ENCODE measurements at regions not wholly inside any gene's neighbourhood (a gene's known extent, or its start where the extent isn't known, plus 50 kb on each side); places are given as distances from the start of the nearest gene placed in this dataset.

DNA sequence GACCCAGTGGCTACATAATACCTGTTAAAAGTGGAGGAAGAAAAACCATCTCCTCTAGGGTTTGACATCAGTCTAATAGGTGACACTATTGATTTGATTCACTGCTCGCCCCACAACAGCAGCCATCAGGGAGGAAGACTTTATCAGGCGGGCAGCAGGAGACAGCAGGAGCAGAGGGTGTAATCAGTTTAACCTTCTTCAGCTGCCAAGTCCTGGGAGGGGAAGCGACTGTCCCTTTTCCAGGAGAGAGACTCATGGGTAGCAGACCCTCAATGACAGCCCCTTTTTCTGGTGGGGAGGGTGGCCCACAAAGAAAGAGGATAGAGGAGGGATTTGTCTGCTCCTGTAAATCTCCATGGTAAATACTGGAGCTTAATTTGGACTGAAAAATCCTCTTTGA is 291.8 kb downstream of the HAPSTR1 start (continued):
- TF ChIP-seq ELF2 (CRISPR knock-in tag; IDR thresholded peaks at IDR 0.05): no peak
- TF ChIP-seq DNMT1 (IDR thresholded peaks at IDR 0.05): no peak
- no peak for TF ChIP-seq ELF1 (tag; IDR thresholded peaks at IDR 0.05)
- TF ChIP-seq FOXM1 (IDR thresholded peaks at IDR 0.05; ENCODE audit: low read depth): no peak
- no peak for TF ChIP-seq FOXM1 (CRISPR knock-in tag; IDR thresholded peaks at IDR 0.05; ENCODE audit: low read depth)
- TF ChIP-seq, protein P1, sequence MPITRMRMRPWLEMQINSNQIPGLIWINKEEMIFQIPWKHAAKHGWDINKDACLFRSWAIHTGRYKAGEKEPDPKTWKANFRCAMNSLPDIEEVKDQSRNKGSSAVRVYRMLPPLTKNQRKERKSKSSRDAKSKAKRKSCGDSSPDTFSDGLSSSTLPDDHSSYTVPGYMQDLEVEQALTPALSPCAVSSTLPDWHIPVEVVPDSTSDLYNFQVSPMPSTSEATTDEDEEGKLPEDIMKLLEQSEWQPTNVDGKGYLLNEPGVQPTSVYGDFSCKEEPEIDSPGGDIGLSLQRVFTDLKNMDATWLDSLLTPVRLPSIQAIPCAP (CRISPR knock-in tag; IDR thresholded peaks at IDR 0.05; ENCODE audit: borderline replicate concordance): no peak
- TF ChIP-seq, protein P2, sequence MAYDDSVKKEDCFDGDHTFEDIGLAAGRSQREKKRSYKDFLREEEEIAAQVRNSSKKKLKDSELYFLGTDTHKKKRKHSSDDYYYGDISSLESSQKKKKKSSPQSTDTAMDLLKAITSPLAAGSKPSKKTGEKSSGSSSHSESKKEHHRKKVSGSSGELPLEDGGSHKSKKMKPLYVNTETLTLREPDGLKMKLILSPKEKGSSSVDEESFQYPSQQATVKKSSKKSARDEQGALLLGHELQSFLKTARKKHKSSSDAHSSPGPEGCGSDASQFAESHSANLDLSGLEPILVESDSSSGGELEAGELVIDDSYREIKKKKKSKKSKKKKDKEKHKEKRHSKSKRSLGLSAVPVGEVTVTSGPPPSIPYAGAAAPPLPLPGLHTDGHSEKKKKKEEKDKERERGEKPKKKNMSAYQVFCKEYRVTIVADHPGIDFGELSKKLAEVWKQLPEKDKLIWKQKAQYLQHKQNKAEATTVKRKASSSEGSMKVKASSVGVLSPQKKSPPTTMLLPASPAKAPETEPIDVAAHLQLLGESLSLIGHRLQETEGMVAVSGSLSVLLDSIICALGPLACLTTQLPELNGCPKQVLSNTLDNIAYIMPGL (CRISPR knock-in tag; IDR thresholded peaks at IDR 0.05): no peak
- no peak for TF ChIP-seq ZNF174 (CRISPR knock-in tag; IDR thresholded peaks at IDR 0.05)
- TF ChIP-seq TGIF2 (CRISPR knock-in tag; IDR thresholded peaks at IDR 0.05): no peak
- TF ChIP-seq ZNF197 (CRISPR knock-in tag; IDR thresholded peaks at IDR 0.05; ENCODE audit: low read depth): no peak
- no peak for TF ChIP-seq TAF1 (IDR thresholded peaks at IDR 0.05; ENCODE audit: control insufficient read depth, extremely low read depth, insufficient read depth, low read length, severe bottlenecking)
- TF ChIP-seq, protein P3, sequence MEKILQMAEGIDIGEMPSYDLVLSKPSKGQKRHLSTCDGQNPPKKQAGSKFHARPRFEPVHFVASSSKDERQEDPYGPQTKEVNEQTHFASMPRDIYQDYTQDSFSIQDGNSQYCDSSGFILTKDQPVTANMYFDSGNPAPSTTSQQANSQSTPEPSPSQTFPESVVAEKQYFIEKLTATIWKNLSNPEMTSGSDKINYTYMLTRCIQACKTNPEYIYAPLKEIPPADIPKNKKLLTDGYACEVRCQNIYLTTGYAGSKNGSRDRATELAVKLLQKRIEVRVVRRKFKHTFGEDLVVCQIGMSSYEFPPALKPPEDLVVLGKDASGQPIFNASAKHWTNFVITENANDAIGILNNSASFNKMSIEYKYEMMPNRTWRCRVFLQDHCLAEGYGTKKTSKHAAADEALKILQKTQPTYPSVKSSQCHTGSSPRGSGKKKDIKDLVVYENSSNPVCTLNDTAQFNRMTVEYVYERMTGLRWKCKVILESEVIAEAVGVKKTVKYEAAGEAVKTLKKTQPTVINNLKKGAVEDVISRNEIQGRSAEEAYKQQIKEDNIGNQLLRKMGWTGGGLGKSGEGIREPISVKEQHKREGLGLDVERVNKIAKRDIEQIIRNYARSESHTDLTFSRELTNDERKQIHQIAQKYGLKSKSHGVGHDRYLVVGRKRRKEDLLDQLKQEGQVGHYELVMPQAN (IDR thresholded peaks at IDR 0.05; ENCODE audit: borderline replicate concordance): no peak
- TF ChIP-seq, protein P4, sequence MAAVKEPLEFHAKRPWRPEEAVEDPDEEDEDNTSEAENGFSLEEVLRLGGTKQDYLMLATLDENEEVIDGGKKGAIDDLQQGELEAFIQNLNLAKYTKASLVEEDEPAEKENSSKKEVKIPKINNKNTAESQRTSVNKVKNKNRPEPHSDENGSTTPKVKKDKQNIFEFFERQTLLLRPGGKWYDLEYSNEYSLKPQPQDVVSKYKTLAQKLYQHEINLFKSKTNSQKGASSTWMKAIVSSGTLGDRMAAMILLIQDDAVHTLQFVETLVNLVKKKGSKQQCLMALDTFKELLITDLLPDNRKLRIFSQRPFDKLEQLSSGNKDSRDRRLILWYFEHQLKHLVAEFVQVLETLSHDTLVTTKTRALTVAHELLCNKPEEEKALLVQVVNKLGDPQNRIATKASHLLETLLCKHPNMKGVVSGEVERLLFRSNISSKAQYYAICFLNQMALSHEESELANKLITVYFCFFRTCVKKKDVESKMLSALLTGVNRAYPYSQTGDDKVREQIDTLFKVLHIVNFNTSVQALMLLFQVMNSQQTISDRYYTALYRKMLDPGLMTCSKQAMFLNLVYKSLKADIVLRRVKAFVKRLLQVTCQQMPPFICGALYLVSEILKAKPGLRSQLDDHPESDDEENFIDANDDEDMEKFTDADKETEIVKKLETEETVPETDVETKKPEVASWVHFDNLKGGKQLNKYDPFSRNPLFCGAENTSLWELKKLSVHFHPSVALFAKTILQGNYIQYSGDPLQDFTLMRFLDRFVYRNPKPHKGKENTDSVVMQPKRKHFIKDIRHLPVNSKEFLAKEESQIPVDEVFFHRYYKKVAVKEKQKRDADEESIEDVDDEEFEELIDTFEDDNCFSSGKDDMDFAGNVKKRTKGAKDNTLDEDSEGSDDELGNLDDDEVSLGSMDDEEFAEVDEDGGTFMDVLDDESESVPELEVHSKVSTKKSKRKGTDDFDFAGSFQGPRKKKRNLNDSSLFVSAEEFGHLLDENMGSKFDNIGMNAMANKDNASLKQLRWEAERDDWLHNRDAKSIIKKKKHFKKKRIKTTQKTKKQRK (IDR thresholded peaks at IDR 0.05; ENCODE audit: borderline replicate concordance, low read depth, low read length): no peak
